ENCODE measurements at regions not wholly inside any gene's neighbourhood (a gene's known extent, or its start where the extent isn't known, plus 50 kb on each side); places are given as distances from the start of the nearest gene placed in this dataset.

- TF ChIP-seq STAT6 (CRISPR knock-in tag; conservative IDR thresholded peaks at IDR 0.05; ENCODE audit: low read depth) = no peak
- TF ChIP-seq HMGXB4 (CRISPR knock-in tag; IDR thresholded peaks at IDR 0.05) = no peak
- no peak for TF ChIP-seq ZNF416 (CRISPR knock-in tag; IDR thresholded peaks at IDR 0.05)
- TF ChIP-seq CTCF (IDR thresholded peaks at IDR 0.05) = no peak
- TF ChIP-seq MAX (CRISPR knock-in tag; IDR thresholded peaks at IDR 0.05) = no peak
- no peak for TF ChIP-seq AFF4 (CRISPR knock-in tag; IDR thresholded peaks at IDR 0.05; ENCODE audit: borderline replicate concordance)
- no peak for TF ChIP-seq TEAD4 (CRISPR knock-in tag; IDR thresholded peaks at IDR 0.05)
- no peak for TF ChIP-seq NFYB (CRISPR knock-in tag; conservative IDR thresholded peaks at IDR 0.05; ENCODE audit: low read depth)
- TF ChIP-seq ZNF396 (CRISPR knock-in tag; IDR thresholded peaks at IDR 0.05; ENCODE audit: borderline replicate concordance) = no peak
- TF ChIP-seq ARID4B (CRISPR knock-in tag; IDR thresholded peaks at IDR 0.05; ENCODE audit: borderline replicate concordance) = no peak
- no peak for TF ChIP-seq ATF3 (CRISPR knock-in tag; conservative IDR thresholded peaks at IDR 0.05)
- TF ChIP-seq USF1 (CRISPR knock-in tag; IDR thresholded peaks at IDR 0.05) = no peak
- no peak for TF ChIP-seq ZBTB43 (CRISPR knock-in tag; IDR thresholded peaks at IDR 0.05)
Measured at GRCh38 chr11:10927538-10927937, 69.7 kb upstream of the ZBED5 start.
